ENCODE measurements at regions not wholly inside any gene's neighbourhood (a gene's known extent, or its start where the extent isn't known, plus 50 kb on each side); places are given as distances from the start of the nearest gene placed in this dataset.

- peaks cover 67% of the 10 kb centered on the region for H3K9me3 ChIP-seq (replicated peaks)
- intact Hi-C loops (cut with micrococcal nuclease): no loop called here
These were observed 75.8 kb upstream of the LHX8 start for GRCh38 chr1:75058424-75058823.

GRCh38 chr1:75062111-75062510, 72.1 kb upstream of the LHX8 start:
- H3K9me3 ChIP-seq (replicated peaks): peaks cover 55% of the 10 kb centered on the region
- intact Hi-C loops (cut with micrococcal nuclease): no loop called here

More at GRCh38 chr1:75058424-75058823, 75.8 kb upstream of the LHX8 start:
- H3K27ac ChIP-seq (replicated peaks): no peak overlapping the region
- H3K4me3 ChIP-seq: no peak overlapping the region
- H3K27me3 ChIP-seq (ENCODE audit: low read depth): no peaks in the 10 kb centered on the region
- H3K36me3 ChIP-seq: no peaks in the 10 kb centered on the region
- no peaks in the 10 kb centered on the region for H3K4me1 ChIP-seq
- DNase-seq: no peak
- no peak for TF ChIP-seq CTCF (IDR thresholded peaks at IDR 0.05; ENCODE audit: borderline replicate concordance)

DNA sequence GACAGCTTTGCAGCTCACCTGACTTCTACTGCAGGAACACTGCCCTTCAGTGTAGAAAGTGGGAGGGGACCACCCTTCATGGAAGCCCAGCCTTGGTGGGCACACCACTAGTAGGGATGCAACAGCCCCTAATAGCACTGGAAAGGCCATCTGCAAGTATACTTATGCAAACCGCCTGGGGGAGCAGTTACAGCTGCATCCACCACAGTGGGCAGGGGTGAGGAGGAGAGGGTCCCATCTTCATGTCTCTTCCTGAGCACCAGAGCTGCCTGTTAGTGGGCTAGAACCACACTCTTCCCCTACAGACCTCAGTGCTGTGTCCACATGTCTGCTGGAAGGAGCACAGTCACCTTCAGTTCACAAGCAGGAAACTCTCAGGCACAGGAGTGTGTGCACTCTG, 66.2 kb upstream of the LHX8 start:
- Histone ChIP-seq H3K27me3 (ENCODE audit: low read depth) (no peaks in the 10 kb centered on the region), H3K27ac (replicated peaks) (no peak overlapping the region), H3K4me1 (no peaks in the 10 kb centered on the region), H3K4me3 (no peak overlapping the region), H3K9me3 (replicated peaks) (peaks cover 25% of the 10 kb centered on the region), H3K36me3 (no peaks in the 10 kb centered on the region)
- no peak for DNase-seq
- no peak for TF ChIP-seq CTCF (IDR thresholded peaks at IDR 0.05; ENCODE audit: borderline replicate concordance)
- intact Hi-C loops (cut with micrococcal nuclease): no loop called here

More at GRCh38 chr1:75062111-75062510, 72.1 kb upstream of the LHX8 start:
- H3K36me3 ChIP-seq: no peaks in the 10 kb centered on the region
- H3K27ac ChIP-seq (replicated peaks): no peak overlapping the region
- no peak overlapping the region for H3K4me3 ChIP-seq
- H3K4me1 ChIP-seq: no peaks in the 10 kb centered on the region
- no peak for DNase-seq
- TF ChIP-seq CTCF (IDR thresholded peaks at IDR 0.05; ENCODE audit: borderline replicate concordance): no peak
- H3K27me3 ChIP-seq (ENCODE audit: low read depth): no peaks in the 10 kb centered on the region

GRCh38 chr1:75074831-75075395, 59.3 kb upstream of the LHX8 start:
- no peak overlapping the region for H3K4me3 ChIP-seq
- no peaks in the 10 kb centered on the region for H3K27me3 ChIP-seq (ENCODE audit: low read depth)
- no peak for TF ChIP-seq CTCF (IDR thresholded peaks at IDR 0.05; ENCODE audit: borderline replicate concordance)
- no peaks in the 10 kb centered on the region for H3K36me3 ChIP-seq
- no peak for DNase-seq
- no peaks in the 10 kb centered on the region for H3K4me1 ChIP-seq
- H3K27ac ChIP-seq (replicated peaks): no peak overlapping the region
- H3K9me3 ChIP-seq (replicated peaks): peaks cover 7% of the 10 kb centered on the region
- intact Hi-C loops (cut with micrococcal nuclease): no loop called here

GRCh38 chr1:75079538-75080290, 54.5 kb upstream of the LHX8 start:
- Histone ChIP-seq H3K4me3 (no peak overlapping the region), H3K9me3 (replicated peaks) (no peaks in the 10 kb centered on the region), H3K4me1 (no peaks in the 10 kb centered on the region), H3K27ac (replicated peaks) (no peak overlapping the region), H3K27me3 (ENCODE audit: low read depth) (no peaks in the 10 kb centered on the region), H3K36me3 (no peaks in the 10 kb centered on the region)
- intact Hi-C loops (cut with micrococcal nuclease): no loop called here
- no peak for TF ChIP-seq CTCF (IDR thresholded peaks at IDR 0.05; ENCODE audit: borderline replicate concordance)
- no peak for DNase-seq
